ENCODE measurements at regions not wholly inside any gene's neighbourhood (a gene's known extent, or its start where the extent isn't known, plus 50 kb on each side); places are given as distances from the start of the nearest gene placed in this dataset.

- Histone ChIP-seq H3K27me3 (no peaks in the 10 kb centered on the region), H3K4me3 (no peak overlapping the region), H3K9me3 (no peaks in the 10 kb centered on the region), H3K4me1 (no peaks in the 10 kb centered on the region), H3K36me3 (no peaks in the 10 kb centered on the region), H3K27ac (no peak overlapping the region)
- DNase-seq (ENCODE audit: low spot score), result no peak
- TF ChIP-seq, protein P1, sequence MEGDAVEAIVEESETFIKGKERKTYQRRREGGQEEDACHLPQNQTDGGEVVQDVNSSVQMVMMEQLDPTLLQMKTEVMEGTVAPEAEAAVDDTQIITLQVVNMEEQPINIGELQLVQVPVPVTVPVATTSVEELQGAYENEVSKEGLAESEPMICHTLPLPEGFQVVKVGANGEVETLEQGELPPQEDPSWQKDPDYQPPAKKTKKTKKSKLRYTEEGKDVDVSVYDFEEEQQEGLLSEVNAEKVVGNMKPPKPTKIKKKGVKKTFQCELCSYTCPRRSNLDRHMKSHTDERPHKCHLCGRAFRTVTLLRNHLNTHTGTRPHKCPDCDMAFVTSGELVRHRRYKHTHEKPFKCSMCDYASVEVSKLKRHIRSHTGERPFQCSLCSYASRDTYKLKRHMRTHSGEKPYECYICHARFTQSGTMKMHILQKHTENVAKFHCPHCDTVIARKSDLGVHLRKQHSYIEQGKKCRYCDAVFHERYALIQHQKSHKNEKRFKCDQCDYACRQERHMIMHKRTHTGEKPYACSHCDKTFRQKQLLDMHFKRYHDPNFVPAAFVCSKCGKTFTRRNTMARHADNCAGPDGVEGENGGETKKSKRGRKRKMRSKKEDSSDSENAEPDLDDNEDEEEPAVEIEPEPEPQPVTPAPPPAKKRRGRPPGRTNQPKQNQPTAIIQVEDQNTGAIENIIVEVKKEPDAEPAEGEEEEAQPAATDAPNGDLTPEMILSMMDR (IDR thresholded peaks at IDR 0.05), result no peak
These were observed 138.3 kb upstream of the ZBTB40 start for GRCh38 chr1:22313321-22313720.

GRCh38 chr1:22314706-22315105 is 136.9 kb upstream of the ZBTB40 start:
- Histone ChIP-seq H3K4me1 (no peaks in the 10 kb centered on the region), H3K27me3 (no peaks in the 10 kb centered on the region), H3K27ac (no peak overlapping the region), H3K9me3 (no peaks in the 10 kb centered on the region), H3K36me3 (no peaks in the 10 kb centered on the region), H3K4me3 (no peak overlapping the region)
- no peak for DNase-seq (ENCODE audit: low spot score)
- TF ChIP-seq, protein P1 (IDR thresholded peaks at IDR 0.05), result no peak

- H3K4me3 ChIP-seq, result no peak overlapping the region
- H3K4me1 ChIP-seq, result no peaks in the 10 kb centered on the region
- TF ChIP-seq, protein P1 (IDR thresholded peaks at IDR 0.05), result no peak
- H3K9me3 ChIP-seq, result no peaks in the 10 kb centered on the region
- no peaks in the 10 kb centered on the region for H3K36me3 ChIP-seq
- H3K27me3 ChIP-seq, result no peaks in the 10 kb centered on the region
- H3K27ac ChIP-seq, result no peak overlapping the region
- DNase-seq (ENCODE audit: low spot score), result no peak
These were observed 136.2 kb upstream of the ZBTB40 start for GRCh38 chr1:22315315-22316078.

- Histone ChIP-seq H3K36me3 (no peaks in the 10 kb centered on the region), H3K27ac (no peak overlapping the region), H3K9me3 (no peaks in the 10 kb centered on the region), H3K27me3 (no peaks in the 10 kb centered on the region), H3K4me3 (no peak overlapping the region), H3K4me1 (no peaks in the 10 kb centered on the region)
- no peak for DNase-seq (ENCODE audit: low spot score)
- TF ChIP-seq, protein P1 (IDR thresholded peaks at IDR 0.05), result no peak
These were observed 134.3 kb upstream of the ZBTB40 start for GRCh38 chr1:22317231-22317919.

DNA sequence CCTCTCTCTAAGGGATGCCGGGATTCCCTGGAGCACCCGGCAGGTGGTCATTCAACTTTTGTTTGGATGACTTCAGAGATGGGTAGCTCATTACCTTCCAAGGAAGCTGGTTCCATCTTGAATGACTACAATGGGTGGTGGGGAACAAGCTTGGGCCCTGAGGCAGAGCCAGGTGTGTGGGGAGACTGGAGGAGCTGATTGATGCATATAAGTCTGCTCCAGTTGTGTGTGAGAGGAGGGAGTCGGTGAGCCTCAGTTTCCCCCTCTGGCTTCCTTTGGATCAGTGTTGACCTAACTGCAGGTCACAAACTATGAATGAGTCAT is 133.8 kb upstream of the ZBTB40 start:
- H3K36me3 ChIP-seq, result no peaks in the 10 kb centered on the region
- no peaks in the 10 kb centered on the region for H3K4me1 ChIP-seq
- no peaks in the 10 kb centered on the region for H3K27me3 ChIP-seq
- no peak overlapping the region for H3K4me3 ChIP-seq
- TF ChIP-seq, protein P1 (IDR thresholded peaks at IDR 0.05), result no peak
- no peaks in the 10 kb centered on the region for H3K9me3 ChIP-seq
- no peak overlapping the region for H3K27ac ChIP-seq
- DNase-seq (ENCODE audit: low spot score), result no peak
